ENCODE measurements at regions not wholly inside any gene's neighbourhood (a gene's known extent, or its start where the extent isn't known, plus 50 kb on each side); places are given as distances from the start of the nearest gene placed in this dataset.

DNA sequence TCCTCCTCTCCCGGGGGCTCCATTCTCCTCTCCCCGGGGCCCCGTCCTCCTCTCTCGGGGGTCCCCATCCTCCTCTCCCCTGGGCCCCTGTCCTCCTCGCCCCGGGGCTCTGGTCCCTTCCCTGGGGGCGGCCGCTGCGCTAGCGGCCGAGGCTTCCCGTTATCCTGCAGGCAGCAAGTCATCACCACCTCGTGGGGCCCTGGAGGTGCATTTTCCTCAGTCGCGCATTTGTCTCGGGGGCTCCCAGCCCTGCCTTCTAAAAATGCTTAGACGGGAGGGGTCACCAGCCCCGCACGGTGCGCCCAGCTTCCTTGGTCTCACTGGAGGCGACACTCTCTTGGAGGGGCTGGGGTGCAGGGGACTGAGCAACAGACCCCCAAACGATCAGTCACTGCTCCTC, 216.5 kb downstream of the QKI start:
- no peak for DNase-seq

DNA sequence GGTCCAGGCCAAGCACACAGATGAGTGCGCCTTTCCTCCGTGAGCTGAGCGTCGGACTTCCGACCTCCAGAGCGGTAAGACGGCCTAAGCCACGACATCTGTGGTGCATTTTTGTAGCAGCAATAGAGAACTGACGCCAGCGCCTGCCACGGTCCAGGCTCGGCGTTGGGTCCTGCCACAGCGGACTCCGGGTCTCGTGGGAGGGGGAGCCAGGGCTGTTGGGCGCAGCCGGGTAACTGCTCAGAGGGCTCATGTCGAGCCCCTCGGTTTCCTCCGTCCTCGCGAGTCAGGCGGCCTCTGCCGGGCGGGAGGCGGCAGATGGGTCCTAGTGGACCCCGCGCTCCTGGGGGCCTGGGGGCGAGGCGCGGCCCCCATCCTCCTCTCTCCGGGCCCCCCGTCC, 216.1 kb downstream of the QKI start:
- DNase-seq = no peak

DNA sequence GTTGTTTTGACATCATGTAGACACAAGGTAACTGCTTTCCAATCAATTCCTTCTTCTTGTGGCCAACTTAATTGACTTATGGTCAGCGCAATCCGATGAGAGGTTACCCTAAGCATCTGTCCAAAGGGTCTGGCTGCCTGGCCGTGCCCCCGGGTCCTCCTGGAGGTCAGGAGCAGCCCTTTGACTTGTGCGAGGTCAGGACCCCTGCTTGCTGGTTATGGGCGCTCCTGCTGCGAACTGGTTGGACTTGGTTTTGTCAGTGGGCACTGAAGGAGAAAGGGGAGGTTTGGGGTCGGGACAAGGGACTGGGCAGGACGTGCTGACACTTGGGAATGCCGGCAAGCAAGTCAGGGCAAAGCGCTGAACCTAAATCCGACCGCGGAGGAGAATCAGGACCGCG, 215.6 kb downstream of the QKI start:
- no peak for DNase-seq

Measured in right hindlimb (tissue), 1 donor.